GM12891 (cell line): ENCODE measurements at regions not wholly inside any gene's neighbourhood (a gene's known extent, or its start where the extent isn't known, plus 50 kb on each side); places are given as distances from the start of the nearest gene placed in this dataset.

Source experiments
- POU2F2 ChIP-seq: IDR thresholded peaks from 2 replicates; pipeline ENCODE4 v1.6.1; 2011; ENCODE audit warnings: low read depth, mild to moderate bottlenecking, control low read depth, low read length, moderate library complexity
- SPI1 ChIP-seq: IDR thresholded peaks from 2 replicates; pipeline ENCODE4 v1.6.1; 2011; ENCODE audit warnings: low read depth, low read length, control low read depth

DNA sequence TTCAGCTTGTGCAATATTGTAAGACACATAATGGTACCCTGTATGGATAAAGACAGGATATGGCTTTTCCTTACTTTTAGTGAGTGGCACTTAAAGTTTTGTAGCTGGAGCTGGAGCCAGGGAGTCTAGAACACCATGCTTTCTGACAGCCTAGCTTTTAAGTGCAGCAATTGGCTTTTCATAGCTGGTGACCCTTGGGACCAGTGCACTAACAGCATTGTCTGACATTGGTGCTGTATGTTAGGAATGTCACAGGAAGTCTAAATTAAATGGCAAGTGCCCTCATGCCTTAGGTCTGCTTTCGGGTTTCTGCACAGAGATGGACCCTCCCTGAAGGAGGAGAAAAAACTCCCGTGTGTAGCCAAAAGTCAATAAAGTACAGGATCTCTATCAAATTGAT is 628.2 kb downstream of the NR2F2 start:
- no peak for TF ChIP-seq POU2F2
- TF ChIP-seq SPI1: no peak
